Muscle of leg (tissue), 3 donors: ENCODE measurements at regions not wholly inside any gene's neighbourhood (a gene's known extent, or its start where the extent isn't known, plus 50 kb on each side); places are given as distances from the start of the nearest gene placed in this dataset.
A peak's percentile ranks its signal among the peaks of the same experiment; 100 is the strongest.

Source experiments
- DNase-seq: peaks from one replicate; pipeline ENCODE4 v3.0.0; 2013
- H3K27ac ChIP-seq: one replicate; pipeline ENCODE4 v1.5.1; 2013; ENCODE audit warnings: mild to moderate bottlenecking, low read length, control low read depth
- H3K27me3 ChIP-seq: one replicate; pipeline ENCODE4 v1.6.1; 2013; ENCODE audit warnings: low read length; ENCODE audit not compliant: control insufficient read depth, insufficient read depth
- H3K36me3 ChIP-seq: one replicate; pipeline ENCODE4 v1.6.1; 2013; ENCODE audit warnings: low read length; ENCODE audit not compliant: control insufficient read depth, insufficient read depth
- H3K4me1 ChIP-seq: one replicate; pipeline ENCODE4 v1.6.1; 2013; ENCODE audit warnings: low read length; ENCODE audit not compliant: control insufficient read depth, insufficient read depth
- H3K4me3 ChIP-seq: one replicate; pipeline ENCODE4 v1.5.1; 2013; ENCODE audit warnings: low read length, control low read depth
- H3K9me3 ChIP-seq: replicated peaks from 2 replicates; pipeline ENCODE4 v1.6.1; 2013; ENCODE audit warnings: low read depth, low read length; ENCODE audit not compliant: control insufficient read depth
- WGBS: methylation state at CpG from one replicate; pipeline ENCODE4 v1.1.5; 2013; ENCODE audit warnings: missing lambda C conversion rate; ENCODE audit not compliant: insufficient coverage; 5-methylcytosine and 5-hydroxymethylcytosine counted together

- peak; percentile 17 for DNase-seq
- Histone ChIP-seq H3K27me3 (no peaks in the 10 kb centered on the region), H3K9me3 (no peaks in the 10 kb centered on the region), H3K4me3 (no peak overlapping the region), H3K36me3 (no peaks in the 10 kb centered on the region), H3K27ac (no peak overlapping the region), H3K4me1 (peaks cover 27% of the 10 kb centered on the region)
- 40% methylated on average over 3 of the region's 3 CpGs for WGBS
Observed at GRCh38 chr7:32253299-32253698, 183.1 kb upstream of the PDE1C start.

DNA sequence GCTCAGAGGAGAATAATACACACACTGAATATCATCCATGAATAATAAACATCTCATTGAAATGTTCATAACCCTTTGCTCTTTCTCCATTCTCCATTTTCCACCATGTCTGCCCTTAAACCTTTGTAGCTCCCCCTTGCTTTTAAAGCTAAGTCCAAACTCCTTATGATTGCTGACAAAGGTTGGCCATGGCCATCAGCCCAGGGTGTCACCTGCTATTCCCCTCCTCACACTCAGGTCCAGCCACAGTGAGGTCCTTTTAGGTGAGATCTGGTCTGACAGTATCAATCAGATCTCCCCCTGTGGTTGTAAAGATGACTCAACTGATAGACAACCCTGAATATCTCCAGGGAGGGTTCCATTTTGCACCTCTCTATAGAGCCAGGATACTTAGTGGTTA lies 181.5 kb upstream of the PDE1C start:
- Histone ChIP-seq H3K27ac (no peak overlapping the region), H3K36me3 (no peaks in the 10 kb centered on the region), H3K4me3 (no peak overlapping the region), H3K9me3 (no peaks in the 10 kb centered on the region), H3K4me1 (peaks cover 21% of the 10 kb centered on the region), H3K27me3 (no peaks in the 10 kb centered on the region)
- no peak for DNase-seq

GRCh38 chr7:32250471-32251260 lies 180.5 kb upstream of the PDE1C start:
- no peak overlapping the region for H3K4me3 ChIP-seq
- no peaks in the 10 kb centered on the region for H3K36me3 ChIP-seq
- no peak overlapping the region for H3K27ac ChIP-seq
- no peaks in the 10 kb centered on the region for H3K27me3 ChIP-seq
- DNase-seq = no peak
- WGBS = 81% methylated on average over 13 of the region's 18 CpGs
- peaks cover 11% of the 10 kb centered on the region for H3K4me1 ChIP-seq
- H3K9me3 ChIP-seq = no peaks in the 10 kb centered on the region

- Histone ChIP-seq H3K4me3 (no peak overlapping the region), H3K4me1 (peaks cover 7% of the 10 kb centered on the region), H3K36me3 (no peaks in the 10 kb centered on the region), H3K27me3 (no peaks in the 10 kb centered on the region), H3K27ac (no peak overlapping the region), H3K9me3 (no peaks in the 10 kb centered on the region)
- no peak for DNase-seq
- WGBS = no CpG with 5 or more reads among the region's 2 CpGs
Observed at GRCh38 chr7:32250003-32250402, 179.8 kb upstream of the PDE1C start.

DNA sequence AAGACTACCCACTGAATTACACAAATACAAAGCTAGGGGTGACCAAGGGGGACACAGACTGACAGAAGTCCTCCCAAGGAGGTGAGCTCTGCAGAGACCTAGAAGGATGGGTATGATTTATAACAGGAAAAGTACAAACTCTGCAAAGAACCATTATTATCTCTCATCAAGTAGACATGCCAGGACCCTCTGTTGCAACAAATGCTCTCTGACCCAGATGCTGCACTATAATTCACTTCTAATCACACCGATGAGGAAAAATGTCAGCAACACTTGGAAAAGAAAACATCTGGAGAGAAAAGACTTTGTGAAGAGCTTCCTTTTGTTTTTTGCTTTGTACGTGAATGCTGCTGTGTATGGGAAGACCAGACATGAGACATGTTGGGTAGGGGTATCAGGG lies 178.3 kb upstream of the PDE1C start:
- Histone ChIP-seq H3K4me3 (no peak overlapping the region), H3K9me3 (no peaks in the 10 kb centered on the region), H3K27me3 (no peaks in the 10 kb centered on the region), H3K4me1 (no peaks in the 10 kb centered on the region), H3K27ac (no peak overlapping the region), H3K36me3 (no peaks in the 10 kb centered on the region)
- 54% methylated on average over 1 of the region's 2 CpGs for WGBS
- no peak for DNase-seq

DNA sequence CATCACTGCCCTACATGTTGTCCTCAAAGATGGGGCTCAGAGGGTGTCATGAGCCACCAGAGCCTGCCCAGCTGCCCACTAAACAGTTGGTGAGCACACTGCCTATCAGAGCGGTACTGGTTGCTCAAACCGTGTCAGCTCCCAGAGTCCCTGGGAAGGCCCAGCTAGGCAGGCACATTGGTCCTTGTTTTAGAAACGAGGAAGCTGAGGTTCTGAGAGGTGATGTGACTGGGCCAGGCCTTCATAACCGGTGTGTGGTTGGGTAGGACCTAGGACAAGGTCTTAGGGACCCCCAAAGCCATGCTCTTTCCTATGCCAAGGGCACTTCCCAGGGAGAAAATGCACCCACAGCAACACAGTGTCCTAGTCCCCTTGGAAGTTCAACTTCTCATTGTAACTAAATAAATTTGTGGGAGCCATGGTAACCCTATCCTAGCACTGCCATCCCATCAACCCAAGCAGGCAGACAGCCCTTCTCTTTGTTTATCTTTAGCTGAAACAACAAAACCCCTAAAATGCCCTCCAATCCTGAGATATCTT lies 174.7 kb upstream of the PDE1C start:
- Histone ChIP-seq H3K4me1 (no peaks in the 10 kb centered on the region), H3K27ac (no peak overlapping the region), H3K27me3 (no peaks in the 10 kb centered on the region), H3K36me3 (no peaks in the 10 kb centered on the region), H3K9me3 (no peaks in the 10 kb centered on the region), H3K4me3 (no peak overlapping the region)
- WGBS = 80% methylated on average over 4 of the region's 4 CpGs
- no peak for DNase-seq

GRCh38 chr7:32243687-32244290 lies 173.6 kb upstream of the PDE1C start:
- H3K4me3 ChIP-seq = no peak overlapping the region
- no peaks in the 10 kb centered on the region for H3K4me1 ChIP-seq
- 70% methylated on average over 2 of the region's 3 CpGs for WGBS
- no peaks in the 10 kb centered on the region for H3K36me3 ChIP-seq
- no peaks in the 10 kb centered on the region for H3K9me3 ChIP-seq
- H3K27ac ChIP-seq = no peak overlapping the region
- no peak for DNase-seq
- no peaks in the 10 kb centered on the region for H3K27me3 ChIP-seq

GRCh38 chr7:32242436-32242835 lies 172.2 kb upstream of the PDE1C start:
- Histone ChIP-seq H3K27me3 (no peaks in the 10 kb centered on the region), H3K4me1 (no peaks in the 10 kb centered on the region), H3K4me3 (no peak overlapping the region), H3K9me3 (no peaks in the 10 kb centered on the region), H3K36me3 (no peaks in the 10 kb centered on the region), H3K27ac (no peak overlapping the region)
- 80% methylated on average over 1 of the region's 3 CpGs for WGBS
- DNase-seq = no peak

GRCh38 chr7:32241636-32242035 lies 171.4 kb upstream of the PDE1C start:
- 78% methylated on average over 1 of the region's 1 CpG for whole genome bisulfite sequencing
- Histone ChIP-seq H3K27ac (no peak overlapping the region), H3K27me3 (no peaks in the 10 kb centered on the region), H3K36me3 (no peaks in the 10 kb centered on the region), H3K4me1 (no peaks in the 10 kb centered on the region), H3K4me3 (no peak overlapping the region), H3K9me3 (no peaks in the 10 kb centered on the region)
- DNase-seq = no peak

DNA sequence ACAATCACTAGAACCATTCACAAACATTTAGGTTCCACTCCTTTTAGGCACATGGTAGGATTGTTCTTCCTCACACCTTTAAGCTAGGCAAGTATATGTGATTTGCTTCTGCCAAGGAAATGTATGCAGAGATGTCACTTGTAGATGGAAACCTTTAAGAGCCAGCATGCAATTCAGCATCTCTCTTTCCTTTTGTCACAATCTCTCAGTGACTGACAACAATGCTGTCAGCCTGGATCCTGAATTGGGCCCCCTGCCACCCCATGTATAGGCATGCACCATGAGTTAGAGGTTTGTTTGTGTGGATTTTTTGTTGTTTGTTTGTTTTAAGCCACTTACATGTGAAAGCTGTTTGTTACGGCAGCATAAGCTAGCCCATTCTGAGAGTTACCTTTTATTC lies 169.6 kb upstream of the PDE1C start:
- WGBS = no CpG with 5 or more reads among the region's 1 CpG
- Histone ChIP-seq H3K4me1 (no peaks in the 10 kb centered on the region), H3K27me3 (no peaks in the 10 kb centered on the region), H3K27ac (no peak overlapping the region), H3K4me3 (no peak overlapping the region), H3K36me3 (no peaks in the 10 kb centered on the region), H3K9me3 (peaks cover 3% of the 10 kb centered on the region)
- DNase-seq = no peak
